ENCODE measurements at regions not wholly inside any gene's neighbourhood (a gene's known extent, or its start where the extent isn't known, plus 50 kb on each side); places are given as distances from the start of the nearest gene placed in this dataset.

DNA sequence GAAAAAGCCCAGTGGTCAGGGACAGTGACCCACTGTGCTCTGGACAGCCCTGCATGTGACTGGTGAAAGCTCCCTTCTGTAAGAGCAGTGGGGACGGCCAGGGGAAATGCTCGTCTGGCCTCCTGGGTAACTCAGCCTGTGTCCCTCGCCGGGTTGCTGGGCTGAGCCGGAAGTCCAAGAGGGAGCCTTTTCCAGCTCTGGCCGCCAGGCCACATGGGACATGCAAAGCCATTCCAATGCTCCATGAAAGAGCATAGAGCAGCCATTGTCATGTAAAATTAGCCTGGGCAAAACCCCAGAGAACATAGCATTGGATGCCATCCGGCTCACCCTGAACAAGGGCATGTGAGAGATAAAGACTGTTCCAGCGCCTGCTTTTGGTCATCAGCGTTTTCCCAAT is 64.9 kb upstream of the ADRB1 start:
- H3K4me3 ChIP-seq, result no peak overlapping the region
- peaks cover 0 to 3% (median 0%) of the 10 kb centered on the region in 4 donors for H3K4me1 ChIP-seq
- in situ Hi-C loops (cut with MboI; ENCODE audit: low pct_ligation_motif_present in 1 of 4, low pct_unique_long_range_greater_than_20kb in 1 of 4, low sequenced_read_pairs in 3 of 4), result no loop called here
- intact Hi-C loops (cut with DNase I; ENCODE audit: low total_unique reads), result no loop called here
- no peaks in the 10 kb centered on the region for H3K27me3 ChIP-seq
- TF ChIP-seq EP300 (IDR thresholded peaks at IDR 0.05; ENCODE audit: low read depth) (no peak), POLR2A (IDR thresholded peaks at IDR 0.05) (no peak), POLR2AphosphoS5 (IDR thresholded peaks at IDR 0.05) (no peak)
- TF ChIP-seq, protein P1, sequence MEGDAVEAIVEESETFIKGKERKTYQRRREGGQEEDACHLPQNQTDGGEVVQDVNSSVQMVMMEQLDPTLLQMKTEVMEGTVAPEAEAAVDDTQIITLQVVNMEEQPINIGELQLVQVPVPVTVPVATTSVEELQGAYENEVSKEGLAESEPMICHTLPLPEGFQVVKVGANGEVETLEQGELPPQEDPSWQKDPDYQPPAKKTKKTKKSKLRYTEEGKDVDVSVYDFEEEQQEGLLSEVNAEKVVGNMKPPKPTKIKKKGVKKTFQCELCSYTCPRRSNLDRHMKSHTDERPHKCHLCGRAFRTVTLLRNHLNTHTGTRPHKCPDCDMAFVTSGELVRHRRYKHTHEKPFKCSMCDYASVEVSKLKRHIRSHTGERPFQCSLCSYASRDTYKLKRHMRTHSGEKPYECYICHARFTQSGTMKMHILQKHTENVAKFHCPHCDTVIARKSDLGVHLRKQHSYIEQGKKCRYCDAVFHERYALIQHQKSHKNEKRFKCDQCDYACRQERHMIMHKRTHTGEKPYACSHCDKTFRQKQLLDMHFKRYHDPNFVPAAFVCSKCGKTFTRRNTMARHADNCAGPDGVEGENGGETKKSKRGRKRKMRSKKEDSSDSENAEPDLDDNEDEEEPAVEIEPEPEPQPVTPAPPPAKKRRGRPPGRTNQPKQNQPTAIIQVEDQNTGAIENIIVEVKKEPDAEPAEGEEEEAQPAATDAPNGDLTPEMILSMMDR (IDR thresholded peaks at IDR 0.05), result no peak
- 98 to 100% methylated on average over 3 to 5 of the region's 9 CpGs for WGBS, 2 donors (ENCODE audit: low coverage in 1 of 2)
- DNase-seq, result no peak
- no peaks in the 10 kb centered on the region for H3K9me3 ChIP-seq
- H3K27ac ChIP-seq, result no peak overlapping the region
- H3K36me3 ChIP-seq, result no peaks in the 10 kb centered on the region

DNA sequence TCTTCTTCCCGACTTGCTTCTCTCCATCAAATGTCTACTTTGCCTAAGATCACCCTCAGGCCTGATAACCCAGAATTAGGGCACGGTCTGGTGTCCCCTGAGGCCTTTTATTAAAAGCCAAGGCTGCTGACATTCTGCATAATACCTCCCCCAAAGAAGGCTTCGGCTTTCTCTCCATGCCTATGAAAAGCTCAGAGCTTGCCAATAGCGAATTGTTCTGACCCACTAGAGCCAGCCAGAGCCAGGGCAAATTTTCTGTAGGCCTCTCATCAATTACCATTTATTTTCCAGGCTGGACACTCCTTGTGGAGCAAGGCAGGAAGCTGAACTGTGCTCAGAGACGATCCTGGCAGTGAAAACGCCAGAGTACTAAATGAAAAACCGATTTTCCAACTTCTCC is 64.3 kb upstream of the ADRB1 start:
- no peak for DNase-seq
- Histone ChIP-seq H3K27ac (no peak overlapping the region), H3K4me3 (no peak overlapping the region), H3K4me1 (peaks cover 0 to 3% (median 0%) of the 10 kb centered on the region in 4 donors), H3K36me3 (no peaks in the 10 kb centered on the region), H3K9me3 (no peaks in the 10 kb centered on the region), H3K27me3 (no peaks in the 10 kb centered on the region)
- TF ChIP-seq, protein P1 (IDR thresholded peaks at IDR 0.05), result no peak
- no peak for TF ChIP-seq EP300 (IDR thresholded peaks at IDR 0.05; ENCODE audit: low read depth)
- intact Hi-C loops (cut with DNase I; ENCODE audit: low total_unique reads) (no loop called here), in situ Hi-C loops (cut with MboI; ENCODE audit: low pct_ligation_motif_present in 1 of 4, low pct_unique_long_range_greater_than_20kb in 1 of 4, low sequenced_read_pairs in 3 of 4) (no loop called here)
- WGBS, 2 donors (ENCODE audit: low coverage in 1 of 2), result 93% methylated on average over 7 of the region's 7 CpGs; no CpG with 5 or more reads in 1 of the 2 donors

DNA sequence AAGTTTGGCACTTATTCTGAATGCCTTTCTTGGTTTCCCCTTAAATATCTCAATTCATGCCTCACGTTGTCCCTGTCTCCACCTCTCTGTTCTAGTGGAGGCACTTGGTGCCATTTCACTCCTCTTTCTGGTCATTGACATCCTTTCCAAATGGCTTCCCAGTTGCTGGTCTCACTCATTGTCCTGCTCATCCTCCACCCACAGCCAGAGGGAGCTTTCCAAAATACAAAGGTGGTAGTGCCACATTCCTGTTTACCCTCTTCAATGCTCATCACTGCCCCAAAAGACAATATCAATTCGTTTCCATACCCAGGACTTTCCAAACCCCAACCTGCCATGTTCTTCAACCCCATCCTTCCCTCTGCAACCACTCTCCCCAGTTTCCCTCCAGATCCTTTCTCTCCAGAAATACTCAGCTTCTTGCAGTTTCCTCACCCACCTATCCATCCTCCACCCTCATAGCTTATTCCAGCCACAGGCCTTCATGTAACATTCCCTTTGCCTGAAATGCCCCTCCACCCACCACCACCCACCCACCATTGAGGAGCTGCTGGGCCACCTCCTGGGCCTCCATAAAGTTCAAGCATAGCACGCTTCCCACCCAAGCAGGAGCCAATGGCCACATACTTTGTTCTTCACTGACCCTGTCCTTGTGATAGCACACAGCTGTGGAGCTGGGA is 63.1 kb upstream of the ADRB1 start:
- Histone ChIP-seq H3K36me3 (no peaks in the 10 kb centered on the region), H3K4me1 (peaks cover 0 to 3% (median 0%) of the 10 kb centered on the region in 4 donors), H3K4me3 (no peak overlapping the region), H3K27ac (no peak overlapping the region), H3K9me3 (no peaks in the 10 kb centered on the region), H3K27me3 (no peaks in the 10 kb centered on the region)
- no peak for TF ChIP-seq EP300 (IDR thresholded peaks at IDR 0.05; ENCODE audit: low read depth)
- no peak for TF ChIP-seq POLR2AphosphoS5 (IDR thresholded peaks at IDR 0.05)
- TF ChIP-seq, protein P1 (IDR thresholded peaks at IDR 0.05), result no peak
- no peak for TF ChIP-seq POLR2A (IDR thresholded peaks at IDR 0.05)
- intact Hi-C loops (cut with DNase I; ENCODE audit: low total_unique reads), result no loop called here
- in situ Hi-C loops (cut with MboI; ENCODE audit: low pct_ligation_motif_present in 1 of 4, low pct_unique_long_range_greater_than_20kb in 1 of 4, low sequenced_read_pairs in 3 of 4), result no loop called here
- WGBS, 2 donors (ENCODE audit: low coverage in 1 of 2), result 82 to 85% methylated on average over 2 to 3 of the region's 3 CpGs
- DNase-seq, result no peak

DNA sequence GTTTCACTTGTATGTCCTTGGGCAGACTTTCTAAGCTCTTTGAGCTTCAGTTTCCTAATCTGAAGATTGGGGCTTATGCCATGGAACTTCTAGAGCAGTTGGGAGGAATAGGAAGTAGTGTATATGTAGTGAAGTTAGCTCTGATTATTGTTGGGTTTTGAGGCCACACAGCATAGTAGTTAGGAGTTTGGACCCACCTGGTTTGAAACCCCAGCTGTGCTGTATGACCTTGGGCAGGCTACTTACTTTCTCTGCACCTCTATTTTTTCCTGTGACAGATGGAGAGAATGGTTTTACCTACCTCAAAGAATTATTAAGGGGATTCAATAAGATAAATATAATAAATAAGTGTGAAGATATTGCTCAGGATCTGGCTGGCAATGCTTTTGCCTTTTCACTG is 61.4 kb upstream of the ADRB1 start:
- Histone ChIP-seq H3K4me3 (no peak overlapping the region), H3K27me3 (no peaks in the 10 kb centered on the region), H3K9me3 (no peaks in the 10 kb centered on the region), H3K27ac (no peak overlapping the region), H3K4me1 (peaks cover 0 to 3% (median 0%) of the 10 kb centered on the region in 4 donors), H3K36me3 (no peaks in the 10 kb centered on the region)
- TF ChIP-seq, protein P1 (IDR thresholded peaks at IDR 0.05), result no peak
- no peak for TF ChIP-seq POLR2A (IDR thresholded peaks at IDR 0.05)
- no peak for TF ChIP-seq EP300 (IDR thresholded peaks at IDR 0.05; ENCODE audit: low read depth)
- TF ChIP-seq POLR2AphosphoS5 (IDR thresholded peaks at IDR 0.05), result no peak
- in situ Hi-C loops (cut with MboI; ENCODE audit: low pct_ligation_motif_present in 1 of 4, low pct_unique_long_range_greater_than_20kb in 1 of 4, low sequenced_read_pairs in 3 of 4), result no loop called here
- DNase-seq, result no peak
- intact Hi-C loops (cut with DNase I; ENCODE audit: low total_unique reads), result no loop called here

All from transverse colon (tissue), 4 donors.